Neural progenitor cell (in vitro differentiated cells): ENCODE measurements at regions not wholly inside any gene's neighbourhood (a gene's known extent, or its start where the extent isn't known, plus 50 kb on each side); places are given as distances from the start of the nearest gene placed in this dataset.

Experiments
- DNase-seq: peaks from one replicate; pipeline ENCODE4 v3.0.0-alpha.2; 2016; ENCODE audit warnings: low spot score
- H2AFZ ChIP-seq: fragments of 200-600 bp; sonication (generic); replicated peaks from 2 replicates; pipeline ENCODE4 v1.6.1; 2016; ENCODE audit warnings: antibody characterized with exemption
- H3F3A ChIP-seq: fragments of 200-600 bp; sonication (generic); 2 replicates; pipeline ENCODE4 v1.6.1; 2016; ENCODE audit warnings: antibody characterized with exemption, low read depth
- H3K27ac ChIP-seq: fragments of 200-600 bp; sonication (generic); 2 replicates; pipeline ENCODE4 v1.5.1; 2016; ENCODE audit warnings: mild to moderate bottlenecking
- H3K27me3 ChIP-seq: fragments of 200-600 bp; sonication (generic); 2 replicates; pipeline ENCODE4 v1.6.1; 2016; ENCODE audit warnings: mild to moderate bottlenecking, moderate library complexity
- H3K36me3 ChIP-seq: fragments of 200-600 bp; sonication (generic); 2 replicates; pipeline ENCODE4 v1.5.1; 2016
- H3K4me1 ChIP-seq: fragments of 200-600 bp; sonication (generic); 2 replicates; pipeline ENCODE4 v1.6.1; 2016; ENCODE audit warnings: mixed run types
- H3K4me2 ChIP-seq: fragments of 200-600 bp; sonication (generic); 2 replicates; pipeline ENCODE4 v1.6.1; 2016
- H3K4me3 ChIP-seq: fragments of 200-600 bp; sonication (generic); 2 replicates; pipeline ENCODE4 v1.5.1; 2016
- H3K79me2 ChIP-seq: fragments of 200-600 bp; sonication (generic); 2 replicates; pipeline ENCODE4 v1.6.1; 2016; ENCODE audit warnings: low read depth
- H3K9ac ChIP-seq: fragments of 200-600 bp; sonication (generic); 2 replicates; pipeline ENCODE4 v1.6.1; 2016
- H3K9me3 ChIP-seq: fragments of 200-600 bp; sonication (generic); 2 replicates; pipeline ENCODE4 v1.5.1; 2016; ENCODE audit warnings: low read depth
- H4K20me1 ChIP-seq: fragments of 200-600 bp; sonication (generic); 2 replicates; pipeline ENCODE4 v1.6.1; 2016; ENCODE audit warnings: low read depth
- H3K27ac Mint-ChIP-seq: 3 replicates; pipeline ENCODE4 v1.8.0; 2021; ENCODE audit warnings: mixed read lengths
- H3K27me3 Mint-ChIP-seq: 2 replicates; pipeline ENCODE4 v1.8.0; 2022; ENCODE audit warnings: low read depth, mild to moderate bottlenecking, inconsistent platforms, moderate library complexity, mixed read lengths; ENCODE audit not compliant: insufficient read depth
- H3K36me3 Mint-ChIP-seq: 3 replicates; pipeline ENCODE4 v1.8.0; 2021; ENCODE audit warnings: mixed read lengths
- H3K4me1 Mint-ChIP-seq: 3 replicates; pipeline ENCODE4 v1.8.0; 2021; ENCODE audit warnings: mixed read lengths
- H3K4me3 Mint-ChIP-seq: 3 replicates; pipeline ENCODE4 v1.8.0; 2021; ENCODE audit warnings: mild to moderate bottlenecking, moderate library complexity, mixed read lengths
- H3K9me3 Mint-ChIP-seq: 3 replicates; pipeline ENCODE4 v1.8.0; 2020; ENCODE audit warnings: mixed read lengths
- CTCF ChIP-seq: fragments of 200-600 bp; sonication (generic); IDR thresholded peaks from 2 replicates; pipeline ENCODE4 v1.5.1; 2017; ENCODE audit warnings: antibody characterized with exemption, mild to moderate bottlenecking
- EZH2 ChIP-seq: fragments of 200-600 bp; sonication (generic); IDR thresholded peaks from 2 replicates; pipeline ENCODE4 v1.6.1; 2017; ENCODE audit warnings: antibody characterized with exemption, mild to moderate bottlenecking, moderate library complexity
- EZH2phosphoT487 ChIP-seq: fragments of 200-600 bp; sonication (generic); IDR thresholded peaks from 2 replicates; pipeline ENCODE4 v1.6.1; 2017; ENCODE audit warnings: antibody characterized with exemption

- Histone ChIP-seq H3K79me2 (no peaks in the 10 kb centered on the region), H3K9me3 (no peaks in the 10 kb centered on the region), H3K27me3 (no peaks in the 10 kb centered on the region), H3K9ac (no peak overlapping the region), H3K4me3 (no peak overlapping the region), H3K4me2 (no peak overlapping the region), H4K20me1 (no peaks in the 10 kb centered on the region), H2AFZ (no peak overlapping the region), H3F3A (no peaks in the 10 kb centered on the region), H3K4me1 (peaks cover 9% of the 10 kb centered on the region), H3K27ac (no peak overlapping the region), H3K36me3 (no peaks in the 10 kb centered on the region)
- DNase-seq: no peak
- Mint-ChIP-seq H3K27ac (peak overlapping the region; percentile 87), H3K4me3 (no peak overlapping the region), H3K27me3 (peaks cover 2% of the 10 kb centered on the region), H3K4me1 (peaks cover 3% of the 10 kb centered on the region), H3K36me3 (peaks cover 2% of the 10 kb centered on the region), H3K9me3 (peaks cover 44% of the 10 kb centered on the region)
- TF ChIP-seq EZH2phosphoT487: no peak
- TF ChIP-seq CTCF: no peak
- no peak for TF ChIP-seq EZH2
These were observed 89.6 kb upstream of the ATF7IP start for GRCh38 chr12:14275886-14276285.

GRCh38 chr12:14278294-14278953, 87.1 kb upstream of the ATF7IP start:
- H3K4me1 ChIP-seq: peaks cover 18% of the 10 kb centered on the region
- H3K9me3 Mint-ChIP-seq: peaks cover 28% of the 10 kb centered on the region
- H3K4me1 Mint-ChIP-seq: peaks cover 8% of the 10 kb centered on the region
- no peak for TF ChIP-seq CTCF
- no peak for TF ChIP-seq EZH2phosphoT487
- TF ChIP-seq EZH2: no peak
- H3K27ac ChIP-seq: no peak overlapping the region
- peaks cover 4% of the 10 kb centered on the region for H3K27me3 Mint-ChIP-seq
- no peaks in the 10 kb centered on the region for H3K9me3 ChIP-seq
- no peak overlapping the region for H3K27ac Mint-ChIP-seq
- no peak overlapping the region for H3K9ac ChIP-seq
- H3K27me3 ChIP-seq: no peaks in the 10 kb centered on the region
- no peak overlapping the region for H3K4me3 ChIP-seq
- peaks cover 2% of the 10 kb centered on the region for H3K36me3 Mint-ChIP-seq
- H3K79me2 ChIP-seq: no peaks in the 10 kb centered on the region
- peaks cover 15% of the 10 kb centered on the region for H3F3A ChIP-seq
- no peak overlapping the region for H3K4me2 ChIP-seq
- H4K20me1 ChIP-seq: no peaks in the 10 kb centered on the region
- no peaks in the 10 kb centered on the region for H3K36me3 ChIP-seq
- no peak overlapping the region for H2AFZ ChIP-seq
- no peak for DNase-seq
- no peak overlapping the region for H3K4me3 Mint-ChIP-seq

GRCh38 chr12:14279845-14280244, 85.6 kb upstream of the ATF7IP start:
- H3K36me3 ChIP-seq: no peaks in the 10 kb centered on the region
- peaks cover 30% of the 10 kb centered on the region for H3F3A ChIP-seq
- H3K27ac Mint-ChIP-seq: no peak overlapping the region
- no peaks in the 10 kb centered on the region for H3K79me2 ChIP-seq
- no peak overlapping the region for H3K9ac ChIP-seq
- H3K4me2 ChIP-seq: no peak overlapping the region
- no peaks in the 10 kb centered on the region for H4K20me1 ChIP-seq
- H3K27me3 ChIP-seq: no peaks in the 10 kb centered on the region
- H3K4me1 ChIP-seq: peaks cover 32% of the 10 kb centered on the region
- no peak for TF ChIP-seq CTCF
- no peak for TF ChIP-seq EZH2
- no peak for TF ChIP-seq EZH2phosphoT487
- no peaks in the 10 kb centered on the region for H3K9me3 ChIP-seq
- peaks cover 2% of the 10 kb centered on the region for H3K36me3 Mint-ChIP-seq
- H3K27ac ChIP-seq: no peak overlapping the region
- H3K4me3 Mint-ChIP-seq: no peak overlapping the region
- peaks cover 21% of the 10 kb centered on the region for H3K9me3 Mint-ChIP-seq
- H3K4me1 Mint-ChIP-seq: peaks cover 20% of the 10 kb centered on the region
- DNase-seq: no peak
- H3K27me3 Mint-ChIP-seq: peaks cover 4% of the 10 kb centered on the region
- H2AFZ ChIP-seq: no peak overlapping the region
- H3K4me3 ChIP-seq: no peak overlapping the region
